ENCODE measurements at regions not wholly inside any gene's neighbourhood (a gene's known extent, or its start where the extent isn't known, plus 50 kb on each side); places are given as distances from the start of the nearest gene placed in this dataset.

DNA sequence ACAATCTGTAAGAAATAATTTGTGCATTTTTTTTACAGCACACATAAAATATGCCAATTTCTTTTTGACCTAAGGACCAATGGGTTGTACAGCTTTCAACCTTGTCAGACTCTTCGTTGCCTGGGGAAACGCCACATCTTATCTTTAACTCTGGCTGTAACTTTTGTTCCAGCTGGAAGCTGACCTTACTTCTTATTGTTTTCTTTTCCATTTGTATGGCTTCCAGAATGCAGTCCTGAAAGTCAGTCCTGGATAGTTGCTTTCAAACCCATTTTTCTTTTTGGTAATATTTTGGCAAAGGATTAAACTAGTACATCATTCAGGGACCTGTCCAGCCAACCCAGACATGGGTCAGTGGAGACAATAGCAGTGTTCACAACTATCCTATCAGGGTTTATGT is 686.5 kb upstream of the CDH2 start:
- no peaks in the 10 kb centered on the region for H3K36me3 Mint-ChIP-seq
- H4K20me1 ChIP-seq (ENCODE audit: low read depth) = no peaks in the 10 kb centered on the region

GRCh38 chr18:28858248-28858647 is 681.3 kb upstream of the CDH2 start:
- Histone ChIP-seq H3K4me1 (no peaks in the 10 kb centered on the region), H3K9me3 (ENCODE audit: low read depth) (no peaks in the 10 kb centered on the region), H3K4me2 (no peak overlapping the region), H3K79me2 (ENCODE audit: low read depth) (no peaks in the 10 kb centered on the region), H3K4me3 (no peak overlapping the region), H2AFZ (replicated peaks) (no peak overlapping the region), H4K20me1 (ENCODE audit: low read depth) (no peaks in the 10 kb centered on the region), H3F3A (ENCODE audit: low read depth) (no peaks in the 10 kb centered on the region), H3K27me3 (no peaks in the 10 kb centered on the region), H3K27ac (no peak overlapping the region), H3K36me3 (no peaks in the 10 kb centered on the region), H3K9ac (no peak overlapping the region)
- H3K9me3 Mint-ChIP-seq = no peaks in the 10 kb centered on the region
- H3K36me3 Mint-ChIP-seq = no peaks in the 10 kb centered on the region
- H3K27me3 Mint-ChIP-seq (ENCODE audit: insufficient read depth, low read depth) = no peaks in the 10 kb centered on the region
- H3K4me3 Mint-ChIP-seq = no peak overlapping the region
- no peaks in the 10 kb centered on the region for H3K4me1 Mint-ChIP-seq
- H3K27ac Mint-ChIP-seq = no peak overlapping the region
- no peak for DNase-seq (ENCODE audit: low spot score)
- TF ChIP-seq CTCF (IDR thresholded peaks at IDR 0.05) (no peak), EZH2 (IDR thresholded peaks at IDR 0.05) (no peak), EZH2phosphoT487 (IDR thresholded peaks at IDR 0.05) (no peak)

More for the DNA sequence above, 686.5 kb upstream of the CDH2 start:
- Histone ChIP-seq H2AFZ (replicated peaks) (no peak overlapping the region), H3K9me3 (ENCODE audit: low read depth) (no peaks in the 10 kb centered on the region), H3K36me3 (no peaks in the 10 kb centered on the region), H3F3A (ENCODE audit: low read depth) (no peaks in the 10 kb centered on the region), H3K4me3 (no peak overlapping the region), H3K9ac (no peak overlapping the region), H3K27ac (no peak overlapping the region), H3K27me3 (no peaks in the 10 kb centered on the region), H3K4me2 (no peak overlapping the region), H3K4me1 (no peaks in the 10 kb centered on the region), H3K79me2 (ENCODE audit: low read depth) (no peaks in the 10 kb centered on the region)
- no peak for DNase-seq (ENCODE audit: low spot score)
- Mint-ChIP-seq H3K4me3 (no peak overlapping the region), H3K27ac (no peak overlapping the region), H3K9me3 (no peaks in the 10 kb centered on the region), H3K27me3 (ENCODE audit: insufficient read depth, low read depth) (no peaks in the 10 kb centered on the region), H3K4me1 (no peaks in the 10 kb centered on the region)
- TF ChIP-seq CTCF (IDR thresholded peaks at IDR 0.05) = no peak
- TF ChIP-seq EZH2 (IDR thresholded peaks at IDR 0.05) = no peak
- TF ChIP-seq EZH2phosphoT487 (IDR thresholded peaks at IDR 0.05) = no peak

- Histone ChIP-seq H3K4me1 (no peaks in the 10 kb centered on the region), H3K36me3 (no peaks in the 10 kb centered on the region), H3K9me3 (ENCODE audit: low read depth) (no peaks in the 10 kb centered on the region), H3K27ac (no peak overlapping the region), H4K20me1 (ENCODE audit: low read depth) (no peaks in the 10 kb centered on the region), H3K4me3 (no peak overlapping the region), H3K79me2 (ENCODE audit: low read depth) (no peaks in the 10 kb centered on the region), H3K9ac (no peak overlapping the region), H3F3A (ENCODE audit: low read depth) (no peaks in the 10 kb centered on the region), H3K27me3 (no peaks in the 10 kb centered on the region), H2AFZ (replicated peaks) (no peak overlapping the region), H3K4me2 (no peak overlapping the region)
- Mint-ChIP-seq H3K4me1 (no peaks in the 10 kb centered on the region), H3K36me3 (no peaks in the 10 kb centered on the region), H3K27me3 (ENCODE audit: insufficient read depth, low read depth) (no peaks in the 10 kb centered on the region), H3K9me3 (no peaks in the 10 kb centered on the region), H3K27ac (no peak overlapping the region), H3K4me3 (no peak overlapping the region)
- DNase-seq (ENCODE audit: low spot score) = no peak
- no peak for TF ChIP-seq EZH2phosphoT487 (IDR thresholded peaks at IDR 0.05)
- no peak for TF ChIP-seq EZH2 (IDR thresholded peaks at IDR 0.05)
- no peak for TF ChIP-seq CTCF (IDR thresholded peaks at IDR 0.05)
Observed at GRCh38 chr18:28855989-28856388, 679.1 kb upstream of the CDH2 start.

DNA sequence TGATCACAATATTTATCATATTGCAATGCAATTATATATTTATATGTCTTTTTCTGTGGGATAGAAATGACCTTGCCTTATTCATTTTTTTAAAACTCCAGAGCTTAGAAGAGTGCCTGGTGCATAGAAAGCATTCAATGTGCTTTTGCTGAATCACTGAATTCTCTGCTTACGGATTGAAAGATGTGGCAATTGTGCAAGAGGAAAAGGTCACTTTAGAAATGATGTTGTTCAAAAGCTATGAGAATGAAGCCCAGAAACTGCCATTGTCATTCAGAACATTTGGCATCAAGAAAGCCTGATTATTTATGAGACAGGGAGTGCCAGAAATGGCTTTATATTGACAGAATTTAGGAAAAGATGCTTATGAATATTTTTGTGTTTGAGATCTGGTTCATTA is 678.6 kb upstream of the CDH2 start:
- no peaks in the 10 kb centered on the region for H3K4me1 ChIP-seq
- H3K9me3 Mint-ChIP-seq = no peaks in the 10 kb centered on the region
- TF ChIP-seq CTCF (IDR thresholded peaks at IDR 0.05) = no peak
- TF ChIP-seq EZH2 (IDR thresholded peaks at IDR 0.05) = no peak
- no peak overlapping the region for H3K4me3 ChIP-seq
- no peak overlapping the region for H3K4me2 ChIP-seq
- no peak overlapping the region for H3K9ac ChIP-seq
- H3K27me3 ChIP-seq = no peaks in the 10 kb centered on the region
- H3K27ac Mint-ChIP-seq = no peak overlapping the region
- no peaks in the 10 kb centered on the region for H4K20me1 ChIP-seq (ENCODE audit: low read depth)
- H3K79me2 ChIP-seq (ENCODE audit: low read depth) = no peaks in the 10 kb centered on the region
- H3K36me3 ChIP-seq = no peaks in the 10 kb centered on the region
- no peaks in the 10 kb centered on the region for H3K27me3 Mint-ChIP-seq (ENCODE audit: insufficient read depth, low read depth)
- no peaks in the 10 kb centered on the region for H3K4me1 Mint-ChIP-seq
- H3K27ac ChIP-seq = no peak overlapping the region
- no peaks in the 10 kb centered on the region for H3F3A ChIP-seq (ENCODE audit: low read depth)
- H3K36me3 Mint-ChIP-seq = no peaks in the 10 kb centered on the region
- DNase-seq (ENCODE audit: low spot score) = no peak
- no peak overlapping the region for H3K4me3 Mint-ChIP-seq
- no peak overlapping the region for H2AFZ ChIP-seq (replicated peaks)
- no peaks in the 10 kb centered on the region for H3K9me3 ChIP-seq (ENCODE audit: low read depth)
